HG02870 (cell line): ENCODE measurements at regions not wholly inside any gene's neighbourhood (a gene's known extent, or its start where the extent isn't known, plus 50 kb on each side); places are given as distances from the start of the nearest gene placed in this dataset.
"Not testable (repeated sequence)": the region's sequence is repeated elsewhere in the genome, so short reads cannot be mapped to it uniquely, and the experiment has no call there.

Experiments
- ATAC-seq: cut with Tn5 transposase; IDR thresholded peaks from one replicate; pipeline ENCODE4 v1.9.1; 2021; ENCODE audit warnings: mild to moderate bottlenecking, moderate library complexity; ENCODE audit not compliant: unreplicated experiment

- ATAC-seq = not testable (repeated sequence)
Measured at GRCh38 chr2:87196720-87197388, 175.2 kb upstream of the PLGLB1 start.

GRCh38 chr2:87198422-87198821 lies 176.8 kb upstream of the PLGLB1 start:
- ATAC-seq = not testable (repeated sequence)

- ATAC-seq = not testable (repeated sequence)
Measured at GRCh38 chr2:87199228-87199627, 177.6 kb upstream of the PLGLB1 start.

GRCh38 chr2:87204569-87205147 lies 183.0 kb upstream of the PLGLB1 start:
- not testable (repeated sequence) for ATAC-seq

GRCh38 chr2:87212938-87213337 lies 191.3 kb upstream of the PLGLB1 start:
- ATAC-seq = not testable (repeated sequence)

GRCh38 chr2:87217005-87217404 lies 195.4 kb upstream of the PLGLB1 start:
- not testable (repeated sequence) for ATAC-seq

- ATAC-seq = not testable (repeated sequence)
Measured at GRCh38 chr2:87217741-87218410, 196.2 kb upstream of the PLGLB1 start.

- ATAC-seq = not testable (repeated sequence)
Measured at GRCh38 chr2:87220651-87221050, 199.0 kb upstream of the PLGLB1 start.

GRCh38 chr2:87222131-87222530 lies 200.5 kb upstream of the PLGLB1 start:
- ATAC-seq = not testable (repeated sequence)

GRCh38 chr2:87223873-87224272 lies 202.2 kb upstream of the PLGLB1 start:
- ATAC-seq = not testable (repeated sequence)

GRCh38 chr2:87229091-87229689 lies 207.5 kb upstream of the PLGLB1 start:
- ATAC-seq = not testable (repeated sequence)

GRCh38 chr2:87229964-87230363 lies 208.3 kb upstream of the PLGLB1 start:
- ATAC-seq = not testable (repeated sequence)

GRCh38 chr2:87235333-87235981 lies 213.8 kb upstream of the PLGLB1 start:
- not testable (repeated sequence) for ATAC-seq

GRCh38 chr2:87237570-87238336 lies 216.1 kb upstream of the PLGLB1 start:
- not testable (repeated sequence) for ATAC-seq

GRCh38 chr2:87239558-87240215 lies 218.0 kb upstream of the PLGLB1 start:
- not testable (repeated sequence) for ATAC-seq

GRCh38 chr2:87246066-87246717 lies 224.5 kb upstream of the PLGLB1 start:
- ATAC-seq = not testable (repeated sequence)

- ATAC-seq = not testable (repeated sequence)
Measured at GRCh38 chr2:87252046-87252445, 230.4 kb upstream of the PLGLB1 start.

- not testable (repeated sequence) for ATAC-seq
Measured at GRCh38 chr2:87254562-87254961, 232.9 kb upstream of the PLGLB1 start.

- ATAC-seq = not testable (repeated sequence)
Measured at GRCh38 chr2:87255410-87255809, 233.8 kb upstream of the PLGLB1 start.
